Parathyroid adenoma (tissue), 2 donors: ENCODE measurements at regions not wholly inside any gene's neighbourhood (a gene's known extent, or its start where the extent isn't known, plus 50 kb on each side); places are given as distances from the start of the nearest gene placed in this dataset.

Experiments
- H2AFZ ChIP-seq: fragments of 300-600 bp; sonication (generic); one replicate; pipeline ENCODE4 v1.7.0; 2017; ENCODE audit warnings: antibody characterized with exemption, mild to moderate bottlenecking
- H3K27ac ChIP-seq: fragments of 300-600 bp; sonication (generic); one replicate; pipeline ENCODE4 v1.7.0; 2017
- H3K27me3 ChIP-seq: fragments of 300-600 bp; sonication (generic); one replicate; pipeline ENCODE4 v1.7.0; 2017; ENCODE audit warnings: low read length; ENCODE audit not compliant: control insufficient read depth, insufficient read depth
- H3K36me3 ChIP-seq: fragments of 300-600 bp; sonication (generic); one replicate; pipeline ENCODE4 v1.7.0; 2017; ENCODE audit warnings: low read length; ENCODE audit not compliant: control insufficient read depth, insufficient read depth
- H3K4me1 ChIP-seq: fragments of 300-600 bp; sonication (generic); one replicate; pipeline ENCODE4 v1.7.0; 2017; ENCODE audit warnings: control low read depth
- H3K4me2 ChIP-seq: fragments of 300-600 bp; sonication (generic); one replicate; pipeline ENCODE4 v1.7.0; 2017; ENCODE audit warnings: low read length
- H3K4me3 ChIP-seq: fragments of 300-600 bp; sonication (generic); one replicate; pipeline ENCODE4 v1.7.0; 2017; ENCODE audit warnings: low read depth, low read length
- H3K79me2 ChIP-seq: fragments of 300-600 bp; sonication (generic); one replicate; pipeline ENCODE4 v1.7.0; 2017; ENCODE audit warnings: control low read depth
- H3K9ac ChIP-seq: fragments of 300-600 bp; sonication (generic); one replicate; pipeline ENCODE4 v1.7.0; 2017; ENCODE audit warnings: mild to moderate bottlenecking
- H3K9me3 ChIP-seq: fragments of 300-600 bp; sonication (generic); one replicate; pipeline ENCODE4 v1.7.0; 2017; ENCODE audit warnings: low read length; ENCODE audit not compliant: control insufficient read depth
- CTCF ChIP-seq: fragments of 300-600 bp; sonication (generic); IDR thresholded peaks from one replicate; pipeline ENCODE4 v1.7.0; 2017; ENCODE audit warnings: antibody characterized with exemption, mild to moderate bottlenecking
- donor health status: primary hyperparathyroidism.

- Histone ChIP-seq H3K4me3 (no peak overlapping the region), H3K27ac (no peak overlapping the region), H3K4me1 (no peaks in the 10 kb centered on the region), H3K79me2 (no peaks in the 10 kb centered on the region), H3K36me3 (no peaks in the 10 kb centered on the region), H2AFZ (no peak overlapping the region), H3K9ac (no peak overlapping the region), H3K9me3 (no peaks in the 10 kb centered on the region), H3K27me3 (no peaks in the 10 kb centered on the region), H3K4me2 (no peak overlapping the region)
- TF ChIP-seq CTCF: no peak
Measured at GRCh38 chr21:41095983-41096382, 72.0 kb upstream of the BACE2 start.

GRCh38 chr21:41098076-41098475 is 69.9 kb upstream of the BACE2 start:
- Histone ChIP-seq H3K4me3 (no peak overlapping the region), H3K27ac (no peak overlapping the region), H3K4me2 (no peak overlapping the region), H3K27me3 (no peaks in the 10 kb centered on the region), H3K79me2 (no peaks in the 10 kb centered on the region), H3K9ac (no peak overlapping the region), H3K9me3 (no peaks in the 10 kb centered on the region), H2AFZ (no peak overlapping the region), H3K36me3 (no peaks in the 10 kb centered on the region), H3K4me1 (peaks cover 11% of the 10 kb centered on the region)
- no peak for TF ChIP-seq CTCF

GRCh38 chr21:41098481-41099042 is 69.4 kb upstream of the BACE2 start:
- H3K27me3 ChIP-seq: no peaks in the 10 kb centered on the region
- no peak overlapping the region for H3K27ac ChIP-seq
- H3K79me2 ChIP-seq: no peaks in the 10 kb centered on the region
- H3K4me1 ChIP-seq: peaks cover 11% of the 10 kb centered on the region
- H3K9ac ChIP-seq: no peak overlapping the region
- H2AFZ ChIP-seq: no peak overlapping the region
- TF ChIP-seq CTCF: no peak
- no peaks in the 10 kb centered on the region for H3K9me3 ChIP-seq
- no peak overlapping the region for H3K4me2 ChIP-seq
- no peak overlapping the region for H3K4me3 ChIP-seq
- H3K36me3 ChIP-seq: no peaks in the 10 kb centered on the region

GRCh38 chr21:41100826-41101550 is 67.0 kb upstream of the BACE2 start:
- no peak overlapping the region for H2AFZ ChIP-seq
- H3K4me1 ChIP-seq: peaks cover 11% of the 10 kb centered on the region
- H3K36me3 ChIP-seq: no peaks in the 10 kb centered on the region
- H3K9me3 ChIP-seq: no peaks in the 10 kb centered on the region
- H3K4me2 ChIP-seq: peak overlapping the region; percentile 18
- no peak for TF ChIP-seq CTCF
- peak overlapping the region; percentile 83 for H3K27ac ChIP-seq
- no peak overlapping the region for H3K9ac ChIP-seq
- H3K27me3 ChIP-seq: no peaks in the 10 kb centered on the region
- no peaks in the 10 kb centered on the region for H3K79me2 ChIP-seq
- no peak overlapping the region for H3K4me3 ChIP-seq

GRCh38 chr21:41102281-41102680 is 65.7 kb upstream of the BACE2 start:
- Histone ChIP-seq H3K79me2 (no peaks in the 10 kb centered on the region), H3K4me3 (no peak overlapping the region), H3K36me3 (no peaks in the 10 kb centered on the region), H3K4me1 (peaks cover 11% of the 10 kb centered on the region), H3K27ac (peak overlapping the region; percentile 83), H2AFZ (peak overlapping the region; percentile 63), H3K4me2 (no peak overlapping the region), H3K9me3 (no peaks in the 10 kb centered on the region), H3K27me3 (no peaks in the 10 kb centered on the region), H3K9ac (no peak overlapping the region)
- no peak for TF ChIP-seq CTCF
